Natural killer cell (primary cell): ENCODE measurements at regions not wholly inside any gene's neighbourhood (a gene's known extent, or its start where the extent isn't known, plus 50 kb on each side); places are given as distances from the start of the nearest gene placed in this dataset.

Source experiments
- ATAC-seq, 3 donors: fragments of 150-1000 bp in 2 of 3; fragments of 200-7000 bp in 1 of 3; cut with Tn5 transposase; 1 replicate in 1 of 3; 2 replicates in 2 of 3; pipeline ENCODE4 v1.10.0; 2021; ENCODE audit warnings: mild to moderate bottlenecking in 2 of 3, moderate library complexity in 2 of 3
- DNase-seq, 2 donors: peaks; one replicate each; pipeline versions ENCODE4 v3.0.0 to v3.0.0-alpha.2; 2013 to 2021; ENCODE audit warnings: mixed read lengths in 1 of 2
- H3K27ac ChIP-seq: one replicate; pipeline ENCODE4 v1.5.1; 2013; ENCODE audit warnings: mild to moderate bottlenecking, low read length
- H3K27me3 ChIP-seq: one replicate; pipeline ENCODE4 v1.6.1; 2013; ENCODE audit warnings: low read length; ENCODE audit not compliant: control insufficient read depth, insufficient read depth
- H3K36me3 ChIP-seq: one replicate; pipeline ENCODE4 v1.6.1; 2013; ENCODE audit warnings: low read length; ENCODE audit not compliant: control insufficient read depth, insufficient read depth
- H3K4me1 ChIP-seq: one replicate; pipeline ENCODE4 v1.6.1; 2013; ENCODE audit warnings: low read length; ENCODE audit not compliant: control insufficient read depth, insufficient read depth
- H3K4me3 ChIP-seq: one replicate; pipeline ENCODE4 v1.5.1; 2013; ENCODE audit warnings: low read length
- H3K9me3 ChIP-seq: one replicate; pipeline ENCODE4 v1.6.1; 2013; ENCODE audit warnings: low read length; ENCODE audit not compliant: control insufficient read depth, insufficient read depth
- H3K27ac Mint-ChIP-seq, 2 donors: one replicate each; pipeline ENCODE4 v1.8.0; 2022; ENCODE audit warnings: mild to moderate bottlenecking in 2 of 2, mixed read lengths in 2 of 2, moderate library complexity in 1 of 2
- H3K27me3 Mint-ChIP-seq, 2 donors: one replicate each; pipeline ENCODE4 v1.8.0; 2022; ENCODE audit warnings: low read depth in 2 of 2, mixed read lengths in 2 of 2
- H3K36me3 Mint-ChIP-seq: one replicate; pipeline ENCODE4 v1.8.0; 2022; ENCODE audit warnings: mixed read lengths
- H3K4me1 Mint-ChIP-seq, 2 donors: one replicate each; pipeline ENCODE4 v1.8.0; 2022; ENCODE audit warnings: mixed read lengths in 2 of 2
- H3K4me3 Mint-ChIP-seq: one replicate; pipeline ENCODE4 v1.8.0; 2022; ENCODE audit warnings: mild to moderate bottlenecking, moderate library complexity, mixed read lengths
- H3K9me3 Mint-ChIP-seq, 2 donors: one replicate each; pipeline ENCODE4 v1.8.0; 2022; ENCODE audit warnings: mixed read lengths in 2 of 2
- WGBS: methylation state at CpG from one replicate; pipeline ENCODE4 v1.1.7; 2013; ENCODE audit warnings: missing lambda C conversion rate; ENCODE audit not compliant: insufficient coverage; 5-methylcytosine and 5-hydroxymethylcytosine counted together
- intact Hi-C: fragments of 100-400 bp; cut with micrococcal nuclease; formaldehyde crosslinking; loops from one replicate; pipeline ENCODE4 v1.14.2; 2022
- TF ChIP-seq, protein P1 (sequence below): fragments of 200-600 bp; IDR thresholded peaks from one replicate; pipeline ENCODE4 v1.8.0; 2022; ENCODE audit warnings: antibody characterized with exemption

DNA sequence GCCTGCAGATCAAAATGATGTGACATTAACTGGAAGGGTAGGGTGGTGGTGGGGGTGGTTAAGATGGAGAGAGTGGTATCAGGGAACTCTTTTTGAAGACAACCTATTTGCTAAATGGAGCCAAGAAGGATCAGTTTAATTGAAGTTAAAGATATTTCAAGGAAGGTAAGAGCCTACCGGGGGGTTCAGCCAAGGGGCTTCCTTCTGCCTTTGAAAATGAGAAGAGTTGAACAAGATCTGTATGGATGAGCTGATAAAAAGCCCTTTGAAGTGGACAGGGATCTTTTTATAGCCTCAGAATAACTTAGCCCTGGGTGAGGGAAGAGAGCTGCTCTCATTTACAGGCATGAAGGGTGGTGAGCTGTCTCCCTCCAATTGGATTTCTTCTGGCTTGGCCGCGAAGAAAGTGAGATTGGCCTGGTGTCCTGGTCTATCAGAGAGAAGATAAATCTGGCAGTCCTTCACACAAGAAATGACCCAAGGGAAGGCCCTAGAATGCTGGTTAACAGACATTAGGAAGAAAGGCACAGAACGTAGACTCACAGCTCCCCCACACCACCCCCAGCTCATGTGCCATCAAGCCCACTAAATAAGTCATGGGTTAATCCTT is 439.8 kb downstream of the TNS1 start:
- Mint-ChIP-seq H3K27ac (no peak overlapping the region), H3K36me3 (peaks cover 11% of the 10 kb centered on the region), H3K27me3 (no peaks in the 10 kb centered on the region), H3K4me3 (no peak overlapping the region), H3K9me3 (peaks cover 0 to 5% of the 10 kb centered on the region in 2 donors), H3K4me1 (no peaks in the 10 kb centered on the region)
- Histone ChIP-seq H3K4me3 (no peak overlapping the region), H3K9me3 (peaks cover 13% of the 10 kb centered on the region), H3K36me3 (no peaks in the 10 kb centered on the region), H3K4me1 (no peaks in the 10 kb centered on the region), H3K27ac (no peak overlapping the region), H3K27me3 (no peaks in the 10 kb centered on the region)
- no peak for DNase-seq
- intact Hi-C loops: no loop called here
- ATAC-seq: no peak
- WGBS: 94% methylated on average over 4 of the region's 4 CpGs
- TF ChIP-seq, protein P1, sequence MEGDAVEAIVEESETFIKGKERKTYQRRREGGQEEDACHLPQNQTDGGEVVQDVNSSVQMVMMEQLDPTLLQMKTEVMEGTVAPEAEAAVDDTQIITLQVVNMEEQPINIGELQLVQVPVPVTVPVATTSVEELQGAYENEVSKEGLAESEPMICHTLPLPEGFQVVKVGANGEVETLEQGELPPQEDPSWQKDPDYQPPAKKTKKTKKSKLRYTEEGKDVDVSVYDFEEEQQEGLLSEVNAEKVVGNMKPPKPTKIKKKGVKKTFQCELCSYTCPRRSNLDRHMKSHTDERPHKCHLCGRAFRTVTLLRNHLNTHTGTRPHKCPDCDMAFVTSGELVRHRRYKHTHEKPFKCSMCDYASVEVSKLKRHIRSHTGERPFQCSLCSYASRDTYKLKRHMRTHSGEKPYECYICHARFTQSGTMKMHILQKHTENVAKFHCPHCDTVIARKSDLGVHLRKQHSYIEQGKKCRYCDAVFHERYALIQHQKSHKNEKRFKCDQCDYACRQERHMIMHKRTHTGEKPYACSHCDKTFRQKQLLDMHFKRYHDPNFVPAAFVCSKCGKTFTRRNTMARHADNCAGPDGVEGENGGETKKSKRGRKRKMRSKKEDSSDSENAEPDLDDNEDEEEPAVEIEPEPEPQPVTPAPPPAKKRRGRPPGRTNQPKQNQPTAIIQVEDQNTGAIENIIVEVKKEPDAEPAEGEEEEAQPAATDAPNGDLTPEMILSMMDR: no peak

DNA sequence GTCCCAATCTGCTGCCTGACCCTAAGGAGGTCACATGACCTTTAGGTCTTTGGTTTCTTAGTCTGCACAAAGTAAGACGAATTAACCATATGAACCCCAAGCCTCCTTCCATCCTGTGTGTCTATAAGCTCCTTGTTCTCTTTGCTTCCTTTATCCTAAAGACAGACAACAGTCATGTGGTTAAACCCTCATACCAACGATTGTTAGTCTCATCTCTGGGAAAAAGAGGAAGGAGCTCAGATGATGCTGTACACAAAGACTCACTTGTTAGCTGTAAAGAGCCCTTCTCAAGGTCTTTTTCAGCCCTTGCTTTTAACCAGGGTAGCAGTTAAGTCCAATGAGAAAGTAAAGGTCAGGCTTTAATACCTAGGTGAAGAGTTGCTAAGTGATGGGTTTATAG is 443.7 kb downstream of the TNS1 start:
- TF ChIP-seq, protein P1: no peak
- H3K4me1 Mint-ChIP-seq: no peaks in the 10 kb centered on the region
- Histone ChIP-seq H3K4me1 (no peaks in the 10 kb centered on the region), H3K36me3 (no peaks in the 10 kb centered on the region), H3K27me3 (no peaks in the 10 kb centered on the region), H3K9me3 (peaks cover 13% of the 10 kb centered on the region), H3K4me3 (no peak overlapping the region), H3K27ac (no peak overlapping the region)
- no peak overlapping the region for H3K4me3 Mint-ChIP-seq
- H3K27me3 Mint-ChIP-seq: peaks cover 0 to 2% of the 10 kb centered on the region in 2 donors
- 80% methylated on average over 1 of the region's 2 CpGs for WGBS
- intact Hi-C loops: no loop called here
- H3K27ac Mint-ChIP-seq: no peak overlapping the region
- H3K36me3 Mint-ChIP-seq: peaks cover 11% of the 10 kb centered on the region
- H3K9me3 Mint-ChIP-seq: peaks cover 0 to 5% of the 10 kb centered on the region in 2 donors
- DNase-seq (no peak), ATAC-seq (no peak)

DNA sequence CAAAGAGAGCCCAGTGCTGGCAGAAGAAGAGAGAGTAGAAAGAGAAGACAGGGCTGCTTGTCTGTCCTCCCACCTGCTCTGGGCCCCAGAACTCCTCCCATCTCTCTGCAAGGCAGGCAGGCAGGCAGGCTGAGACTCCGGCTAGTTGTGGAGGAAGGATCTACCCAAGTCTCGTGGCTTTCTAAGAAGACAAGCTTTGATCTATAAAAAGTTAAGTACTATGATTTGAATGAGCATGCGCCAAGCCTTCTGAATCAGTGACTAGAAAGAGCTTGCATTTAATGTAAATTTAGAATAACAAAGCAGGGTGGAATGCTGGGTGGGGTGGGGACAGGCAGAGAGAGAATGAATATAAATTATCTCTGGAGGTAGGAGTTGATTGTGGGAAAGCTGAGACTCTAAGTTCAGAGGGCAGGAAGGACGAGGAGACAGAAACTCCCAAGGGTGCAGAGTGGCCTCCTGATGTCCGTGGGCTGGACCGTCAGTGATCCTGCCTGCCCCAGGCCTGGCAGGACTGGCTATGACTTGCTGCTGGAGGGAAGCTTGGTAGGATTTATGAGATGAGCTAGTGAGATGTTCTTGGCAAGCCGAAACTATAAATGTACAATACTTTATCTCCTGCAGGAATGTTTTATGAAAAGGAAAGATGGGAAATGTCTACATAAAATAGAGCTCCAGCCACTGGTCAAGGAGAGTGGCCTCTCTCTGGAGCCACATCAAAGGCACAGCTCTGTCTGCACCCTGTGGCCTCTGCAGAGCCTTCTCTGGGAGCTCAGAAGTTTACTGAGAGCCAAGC is 447.5 kb downstream of the TNS1 start:
- H3K36me3 Mint-ChIP-seq: no peaks in the 10 kb centered on the region
- H3K4me1 Mint-ChIP-seq: no peaks in the 10 kb centered on the region
- TF ChIP-seq, protein P1: no peak
- ATAC-seq: no peak
- no peaks in the 10 kb centered on the region for H3K9me3 Mint-ChIP-seq
- H3K27me3 Mint-ChIP-seq: peaks cover 0 to 2% of the 10 kb centered on the region in 2 donors
- DNase-seq: peak in 1 of 2 donors; percentile 2
- WGBS: 57% methylated on average over 7 of the region's 7 CpGs
- Histone ChIP-seq H3K4me1 (no peaks in the 10 kb centered on the region), H3K4me3 (no peak overlapping the region), H3K36me3 (no peaks in the 10 kb centered on the region), H3K27ac (no peak overlapping the region), H3K9me3 (no peaks in the 10 kb centered on the region), H3K27me3 (no peaks in the 10 kb centered on the region)
- no peak overlapping the region for H3K27ac Mint-ChIP-seq
- intact Hi-C loops: no loop called here
- no peak overlapping the region for H3K4me3 Mint-ChIP-seq
